ENCODE measurements at regions not wholly inside any gene's neighbourhood (a gene's known extent, or its start where the extent isn't known, plus 50 kb on each side); places are given as distances from the start of the nearest gene placed in this dataset.
A peak's percentile ranks its signal among the peaks of the same experiment; 100 is the strongest.

DNA sequence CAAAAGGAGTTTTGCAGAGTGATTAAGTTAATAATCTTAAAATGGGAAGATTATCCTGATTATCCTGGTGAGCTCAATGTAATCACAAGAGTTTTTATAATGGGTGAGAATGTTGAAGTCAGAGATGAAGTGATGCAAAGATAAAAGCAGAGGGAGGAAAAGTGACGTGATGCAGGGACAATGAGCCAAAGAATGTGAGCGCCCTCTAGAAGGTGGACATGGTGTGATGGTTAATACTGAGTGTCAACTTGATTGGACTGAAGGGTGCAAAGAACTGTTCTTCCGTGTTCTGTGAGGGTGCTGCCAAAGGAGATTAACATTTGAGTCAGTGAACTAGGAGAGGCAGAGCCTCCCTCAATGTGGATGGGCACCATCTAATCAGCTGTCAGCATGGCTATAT, 569.6 kb upstream of the AGTR1 start:
- H3K4me3 Mint-ChIP-seq: no peak overlapping the region
- H3K27ac Mint-ChIP-seq: no peak overlapping the region
- H3K27me3 Mint-ChIP-seq (ENCODE audit: insufficient read depth): no peaks in the 10 kb centered on the region
- Histone ChIP-seq H3K9ac (ENCODE audit: extremely low read depth, low read length, poor library complexity, severe bottlenecking) (no peak overlapping the region), H3K27ac (ENCODE audit: low read depth, low read length) (no peak overlapping the region), H3K9me3 (ENCODE audit: control insufficient read depth, low read length) (no peaks in the 10 kb centered on the region), H3K36me3 (ENCODE audit: control insufficient read depth, insufficient read depth, low read length) (no peaks in the 10 kb centered on the region), H3K27me3 (ENCODE audit: control insufficient read depth, insufficient read depth, low read length, poor library complexity, severe bottlenecking) (no peaks in the 10 kb centered on the region), H3K4me1 (ENCODE audit: control insufficient read depth, insufficient read depth, low read length) (no peaks in the 10 kb centered on the region), H3K4me3 (ENCODE audit: low read length) (no peak overlapping the region)
- TF ChIP-seq, protein P1, sequence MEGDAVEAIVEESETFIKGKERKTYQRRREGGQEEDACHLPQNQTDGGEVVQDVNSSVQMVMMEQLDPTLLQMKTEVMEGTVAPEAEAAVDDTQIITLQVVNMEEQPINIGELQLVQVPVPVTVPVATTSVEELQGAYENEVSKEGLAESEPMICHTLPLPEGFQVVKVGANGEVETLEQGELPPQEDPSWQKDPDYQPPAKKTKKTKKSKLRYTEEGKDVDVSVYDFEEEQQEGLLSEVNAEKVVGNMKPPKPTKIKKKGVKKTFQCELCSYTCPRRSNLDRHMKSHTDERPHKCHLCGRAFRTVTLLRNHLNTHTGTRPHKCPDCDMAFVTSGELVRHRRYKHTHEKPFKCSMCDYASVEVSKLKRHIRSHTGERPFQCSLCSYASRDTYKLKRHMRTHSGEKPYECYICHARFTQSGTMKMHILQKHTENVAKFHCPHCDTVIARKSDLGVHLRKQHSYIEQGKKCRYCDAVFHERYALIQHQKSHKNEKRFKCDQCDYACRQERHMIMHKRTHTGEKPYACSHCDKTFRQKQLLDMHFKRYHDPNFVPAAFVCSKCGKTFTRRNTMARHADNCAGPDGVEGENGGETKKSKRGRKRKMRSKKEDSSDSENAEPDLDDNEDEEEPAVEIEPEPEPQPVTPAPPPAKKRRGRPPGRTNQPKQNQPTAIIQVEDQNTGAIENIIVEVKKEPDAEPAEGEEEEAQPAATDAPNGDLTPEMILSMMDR (conservative IDR thresholded peaks at IDR 0.05): peak; percentile 56
- no peak for DNase-seq
- H3K36me3 Mint-ChIP-seq (ENCODE audit: low read depth): no peaks in the 10 kb centered on the region
- H3K9me3 Mint-ChIP-seq: no peaks in the 10 kb centered on the region
- 77 to 79% methylated on average over 2 to 3 of the region's 3 CpGs for WGBS, 2 experiments (ENCODE audit: insufficient coverage in 1 of 2, insufficient read length in 1 of 2)
- no peaks in the 10 kb centered on the region for H3K4me1 Mint-ChIP-seq

GRCh38 chr3:148131990-148132638, 565.6 kb upstream of the AGTR1 start:
- Mint-ChIP-seq H3K27me3 (ENCODE audit: insufficient read depth) (no peaks in the 10 kb centered on the region), H3K4me1 (no peaks in the 10 kb centered on the region), H3K9me3 (no peaks in the 10 kb centered on the region), H3K27ac (no peak overlapping the region), H3K4me3 (no peak overlapping the region), H3K36me3 (ENCODE audit: low read depth) (no peaks in the 10 kb centered on the region)
- H3K27ac ChIP-seq (ENCODE audit: low read depth, low read length): no peak overlapping the region
- no peaks in the 10 kb centered on the region for H3K36me3 ChIP-seq (ENCODE audit: control insufficient read depth, insufficient read depth, low read length)
- H3K27me3 ChIP-seq (ENCODE audit: control insufficient read depth, insufficient read depth, low read length, poor library complexity, severe bottlenecking): no peaks in the 10 kb centered on the region
- no peak for DNase-seq
- 84 to 100% methylated on average over 2 to 3 of the region's 3 CpGs for WGBS, 2 experiments (ENCODE audit: insufficient coverage in 1 of 2, insufficient read length in 1 of 2)
- H3K9me3 ChIP-seq (ENCODE audit: control insufficient read depth, low read length): no peaks in the 10 kb centered on the region
- H3K9ac ChIP-seq (ENCODE audit: extremely low read depth, low read length, poor library complexity, severe bottlenecking): no peak overlapping the region
- TF ChIP-seq, protein P1 (conservative IDR thresholded peaks at IDR 0.05): no peak
- H3K4me1 ChIP-seq (ENCODE audit: control insufficient read depth, insufficient read depth, low read length): no peaks in the 10 kb centered on the region
- H3K4me3 ChIP-seq (ENCODE audit: low read length): no peak overlapping the region

GRCh38 chr3:148136816-148137215, 560.9 kb upstream of the AGTR1 start:
- Mint-ChIP-seq H3K4me3 (no peak overlapping the region), H3K9me3 (no peaks in the 10 kb centered on the region), H3K4me1 (no peaks in the 10 kb centered on the region), H3K27ac (no peak overlapping the region), H3K27me3 (ENCODE audit: insufficient read depth) (no peaks in the 10 kb centered on the region), H3K36me3 (ENCODE audit: low read depth) (no peaks in the 10 kb centered on the region)
- TF ChIP-seq, protein P1 (conservative IDR thresholded peaks at IDR 0.05): no peak
- Histone ChIP-seq H3K4me3 (ENCODE audit: low read length) (no peak overlapping the region), H3K9me3 (ENCODE audit: control insufficient read depth, low read length) (no peaks in the 10 kb centered on the region), H3K9ac (ENCODE audit: extremely low read depth, low read length, poor library complexity, severe bottlenecking) (no peak overlapping the region), H3K36me3 (ENCODE audit: control insufficient read depth, insufficient read depth, low read length) (no peaks in the 10 kb centered on the region), H3K4me1 (ENCODE audit: control insufficient read depth, insufficient read depth, low read length) (no peaks in the 10 kb centered on the region), H3K27me3 (ENCODE audit: control insufficient read depth, insufficient read depth, low read length, poor library complexity, severe bottlenecking) (no peaks in the 10 kb centered on the region), H3K27ac (ENCODE audit: low read depth, low read length) (no peak overlapping the region)
- no peak for DNase-seq
